ENCODE measurements at regions not wholly inside any gene's neighbourhood (a gene's known extent, or its start where the extent isn't known, plus 50 kb on each side); places are given as distances from the start of the nearest gene placed in this dataset.

GRCh38 chr3:147471741-147472140 lies 62.6 kb downstream of the ZIC1 start:
- Mint-ChIP-seq H3K4me1 (no peaks in the 10 kb centered on the region), H3K27me3 (ENCODE audit: low read depth) (no peaks in the 10 kb centered on the region), H3K9me3 (no peaks in the 10 kb centered on the region), H3K4me3 (no peak overlapping the region), H3K27ac (ENCODE audit: unreplicated experiment) (no peak overlapping the region), H3K36me3 (ENCODE audit: low read depth) (no peaks in the 10 kb centered on the region)
- no peak for DNase-seq (ENCODE audit: low read depth, low spot score)
- no peak for TF ChIP-seq CTCF (conservative IDR thresholded peaks at IDR 0.05)

- no peaks in the 10 kb centered on the region for H3K27me3 Mint-ChIP-seq (ENCODE audit: low read depth)
- TF ChIP-seq CTCF (conservative IDR thresholded peaks at IDR 0.05), result no peak
- no peak overlapping the region for H3K27ac Mint-ChIP-seq (ENCODE audit: unreplicated experiment)
- H3K36me3 Mint-ChIP-seq (ENCODE audit: low read depth), result no peaks in the 10 kb centered on the region
- H3K4me1 Mint-ChIP-seq, result no peaks in the 10 kb centered on the region
- no peak overlapping the region for H3K4me3 Mint-ChIP-seq
- DNase-seq (ENCODE audit: low read depth, low spot score), result no peak
- H3K9me3 Mint-ChIP-seq, result no peaks in the 10 kb centered on the region
These were observed 63.7 kb downstream of the ZIC1 start for GRCh38 chr3:147472846-147473245.

GRCh38 chr3:147483145-147483544 lies 74.0 kb downstream of the ZIC1 start:
- H3K4me3 Mint-ChIP-seq, result no peak overlapping the region
- H3K27ac Mint-ChIP-seq (ENCODE audit: unreplicated experiment), result no peak overlapping the region
- no peaks in the 10 kb centered on the region for H3K36me3 Mint-ChIP-seq (ENCODE audit: low read depth)
- DNase-seq (ENCODE audit: low read depth, low spot score), result no peak
- no peak for TF ChIP-seq CTCF (conservative IDR thresholded peaks at IDR 0.05)
- peaks cover 13% of the 10 kb centered on the region for H3K4me1 Mint-ChIP-seq
- no peaks in the 10 kb centered on the region for H3K9me3 Mint-ChIP-seq
- H3K27me3 Mint-ChIP-seq (ENCODE audit: low read depth), result no peaks in the 10 kb centered on the region

GRCh38 chr3:147483578-147483977 lies 74.4 kb downstream of the ZIC1 start:
- H3K27ac Mint-ChIP-seq (ENCODE audit: unreplicated experiment), result no peak overlapping the region
- peaks cover 13% of the 10 kb centered on the region for H3K4me1 Mint-ChIP-seq
- DNase-seq (ENCODE audit: low read depth, low spot score), result no peak
- H3K4me3 Mint-ChIP-seq, result no peak overlapping the region
- no peaks in the 10 kb centered on the region for H3K27me3 Mint-ChIP-seq (ENCODE audit: low read depth)
- H3K36me3 Mint-ChIP-seq (ENCODE audit: low read depth), result no peaks in the 10 kb centered on the region
- no peak for TF ChIP-seq CTCF (conservative IDR thresholded peaks at IDR 0.05)
- H3K9me3 Mint-ChIP-seq, result no peaks in the 10 kb centered on the region

GRCh38 chr3:147493065-147493464 lies 83.9 kb downstream of the ZIC1 start:
- Mint-ChIP-seq H3K36me3 (ENCODE audit: low read depth) (no peaks in the 10 kb centered on the region), H3K9me3 (no peaks in the 10 kb centered on the region), H3K27me3 (ENCODE audit: low read depth) (no peaks in the 10 kb centered on the region), H3K4me3 (no peak overlapping the region), H3K27ac (ENCODE audit: unreplicated experiment) (no peak overlapping the region), H3K4me1 (no peaks in the 10 kb centered on the region)
- no peak for TF ChIP-seq CTCF (conservative IDR thresholded peaks at IDR 0.05)
- no peak for DNase-seq (ENCODE audit: low read depth, low spot score)

GRCh38 chr3:147493666-147494065 lies 84.5 kb downstream of the ZIC1 start:
- no peaks in the 10 kb centered on the region for H3K9me3 Mint-ChIP-seq
- no peak overlapping the region for H3K27ac Mint-ChIP-seq (ENCODE audit: unreplicated experiment)
- no peaks in the 10 kb centered on the region for H3K27me3 Mint-ChIP-seq (ENCODE audit: low read depth)
- no peak overlapping the region for H3K4me3 Mint-ChIP-seq
- DNase-seq (ENCODE audit: low read depth, low spot score), result no peak
- no peaks in the 10 kb centered on the region for H3K36me3 Mint-ChIP-seq (ENCODE audit: low read depth)
- H3K4me1 Mint-ChIP-seq, result no peaks in the 10 kb centered on the region
- TF ChIP-seq CTCF (conservative IDR thresholded peaks at IDR 0.05), result no peak

All from neural crest cell (in vitro differentiated cells).